ENCODE measurements at regions not wholly inside any gene's neighbourhood (a gene's known extent, or its start where the extent isn't known, plus 50 kb on each side); places are given as distances from the start of the nearest gene placed in this dataset.
"Not testable (repeated sequence)": the region's sequence is repeated elsewhere in the genome, so short reads cannot be mapped to it uniquely, and the experiment has no call there.

DNA sequence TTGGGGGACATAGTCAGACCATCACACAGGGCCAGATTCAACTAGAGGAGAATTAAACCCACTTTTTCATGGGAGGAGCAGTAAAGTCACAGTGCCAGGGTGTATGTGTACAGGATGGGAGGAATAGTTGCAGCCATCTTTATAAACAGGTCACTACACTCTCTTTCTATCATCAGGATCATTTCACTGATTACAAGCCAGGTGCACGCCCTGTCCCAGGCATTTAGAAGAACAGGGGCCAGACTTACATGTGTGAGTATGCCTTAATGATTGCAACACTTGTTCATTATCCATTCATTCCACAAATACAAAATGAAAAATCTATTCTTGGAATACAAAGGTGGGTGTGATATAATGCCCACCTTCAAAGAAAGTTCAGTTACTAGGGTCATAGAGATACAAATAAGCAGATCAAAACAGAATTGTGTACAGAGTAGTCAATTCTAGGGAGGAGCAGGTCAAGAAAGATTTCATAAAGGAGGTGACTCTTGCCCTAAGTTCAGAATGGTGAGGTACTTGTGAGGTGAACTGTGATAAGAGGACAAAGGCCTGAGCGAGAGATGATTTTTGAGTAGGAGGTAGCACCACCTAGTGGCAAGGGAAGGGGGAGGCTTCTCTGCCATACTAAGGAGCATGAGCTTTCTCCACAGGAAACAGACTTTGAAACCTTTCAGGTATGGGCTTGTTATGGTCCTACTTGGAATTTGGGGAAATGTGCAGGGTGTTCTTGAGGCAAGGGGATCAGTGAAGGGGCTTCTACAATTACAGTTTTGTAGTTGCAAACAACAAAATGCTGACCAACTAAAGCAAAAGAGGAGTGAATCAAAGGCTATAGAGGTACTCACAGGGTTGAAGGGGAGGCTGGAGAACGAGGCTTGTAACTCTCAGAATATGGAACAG lies 156.3 kb downstream of the SUCLG1 start:
- no peak overlapping the region for H2AFZ ChIP-seq (ENCODE audit: low read length)
- no peaks in the 10 kb centered on the region for H3K9me2 ChIP-seq (replicated peaks; ENCODE audit: insufficient read depth, low read length)
- H3K4me3 ChIP-seq (ENCODE audit: low read length): no peak overlapping the region
- TF ChIP-seq EZH2phosphoT487 (IDR thresholded peaks at IDR 0.05; ENCODE audit: low read length): no peak
- TF ChIP-seq, protein P1, sequence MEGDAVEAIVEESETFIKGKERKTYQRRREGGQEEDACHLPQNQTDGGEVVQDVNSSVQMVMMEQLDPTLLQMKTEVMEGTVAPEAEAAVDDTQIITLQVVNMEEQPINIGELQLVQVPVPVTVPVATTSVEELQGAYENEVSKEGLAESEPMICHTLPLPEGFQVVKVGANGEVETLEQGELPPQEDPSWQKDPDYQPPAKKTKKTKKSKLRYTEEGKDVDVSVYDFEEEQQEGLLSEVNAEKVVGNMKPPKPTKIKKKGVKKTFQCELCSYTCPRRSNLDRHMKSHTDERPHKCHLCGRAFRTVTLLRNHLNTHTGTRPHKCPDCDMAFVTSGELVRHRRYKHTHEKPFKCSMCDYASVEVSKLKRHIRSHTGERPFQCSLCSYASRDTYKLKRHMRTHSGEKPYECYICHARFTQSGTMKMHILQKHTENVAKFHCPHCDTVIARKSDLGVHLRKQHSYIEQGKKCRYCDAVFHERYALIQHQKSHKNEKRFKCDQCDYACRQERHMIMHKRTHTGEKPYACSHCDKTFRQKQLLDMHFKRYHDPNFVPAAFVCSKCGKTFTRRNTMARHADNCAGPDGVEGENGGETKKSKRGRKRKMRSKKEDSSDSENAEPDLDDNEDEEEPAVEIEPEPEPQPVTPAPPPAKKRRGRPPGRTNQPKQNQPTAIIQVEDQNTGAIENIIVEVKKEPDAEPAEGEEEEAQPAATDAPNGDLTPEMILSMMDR (IDR thresholded peaks at IDR 0.05; ENCODE audit: low read length): peak; percentile 86
- H3K4me2 ChIP-seq (ENCODE audit: low read depth, low read length): no peak overlapping the region
- H3K4me1 ChIP-seq (ENCODE audit: low read length): no peaks in the 10 kb centered on the region
- H3K36me3 ChIP-seq (replicated peaks; ENCODE audit: insufficient read depth, low read length): no peaks in the 10 kb centered on the region
- no peaks in the 10 kb centered on the region for H3K27me3 ChIP-seq (replicated peaks; ENCODE audit: insufficient read depth, low read length)
- no peaks in the 10 kb centered on the region for H3K79me2 ChIP-seq (ENCODE audit: low read length)
- peak; percentile 66 for DNase-seq
- H3K9me3 ChIP-seq (replicated peaks; ENCODE audit: insufficient read depth, low read length): no peaks in the 10 kb centered on the region
- H3F3A ChIP-seq (ENCODE audit: insufficient read depth, low read length): no peaks in the 10 kb centered on the region
- H3K27ac ChIP-seq (ENCODE audit: low read length): no peak overlapping the region
- H3K9ac ChIP-seq (ENCODE audit: low read length): no peak overlapping the region
- H4K20me1 ChIP-seq (ENCODE audit: insufficient read depth, low read length): no peaks in the 10 kb centered on the region

DNA sequence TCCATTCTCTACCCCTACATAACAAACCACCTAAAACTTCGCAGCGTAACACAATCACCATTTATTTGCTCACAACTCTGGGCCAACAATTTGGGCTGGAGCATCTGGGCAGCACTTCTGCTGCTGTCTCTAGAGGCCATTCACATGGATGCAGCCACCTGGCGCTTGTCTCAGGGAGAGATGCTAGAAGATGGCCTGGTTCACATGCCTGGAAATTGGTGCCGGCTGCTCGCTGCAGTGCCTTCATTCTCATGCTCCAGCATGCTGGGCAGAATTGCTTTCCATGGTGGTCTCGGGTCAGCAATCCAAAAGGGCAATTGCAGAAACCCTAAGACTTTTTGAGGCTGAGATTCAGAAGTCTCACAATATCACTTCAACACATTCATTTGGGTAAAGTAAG lies 157.4 kb downstream of the SUCLG1 start:
- H3K27me3 ChIP-seq (replicated peaks; ENCODE audit: insufficient read depth, low read length): no peaks in the 10 kb centered on the region
- no peak for TF ChIP-seq EZH2phosphoT487 (IDR thresholded peaks at IDR 0.05; ENCODE audit: low read length)
- TF ChIP-seq, protein P1 (IDR thresholded peaks at IDR 0.05; ENCODE audit: low read length): no peak
- no peak for TF ChIP-seq EZH2 (optimal IDR thresholded peaks at IDR 0.05; ENCODE audit: low read depth, low read length)
- H3K4me2 ChIP-seq (ENCODE audit: low read depth, low read length): no peak overlapping the region
- H3K9ac ChIP-seq (ENCODE audit: low read length): no peak overlapping the region
- no peaks in the 10 kb centered on the region for H4K20me1 ChIP-seq (ENCODE audit: insufficient read depth, low read length)
- H3K79me2 ChIP-seq (ENCODE audit: low read length): no peaks in the 10 kb centered on the region
- no peaks in the 10 kb centered on the region for H3K9me2 ChIP-seq (replicated peaks; ENCODE audit: insufficient read depth, low read length)
- H3K9me3 ChIP-seq (replicated peaks; ENCODE audit: insufficient read depth, low read length): no peaks in the 10 kb centered on the region
- H3K4me1 ChIP-seq (ENCODE audit: low read length): no peaks in the 10 kb centered on the region
- no peak overlapping the region for H2AFZ ChIP-seq (ENCODE audit: low read length)
- no peaks in the 10 kb centered on the region for H3K36me3 ChIP-seq (replicated peaks; ENCODE audit: insufficient read depth, low read length)
- H3K4me3 ChIP-seq (ENCODE audit: low read length): no peak overlapping the region
- DNase-seq: no peak
- H3K27ac ChIP-seq (ENCODE audit: low read length): no peak overlapping the region
- H3F3A ChIP-seq (ENCODE audit: insufficient read depth, low read length): no peaks in the 10 kb centered on the region

DNA sequence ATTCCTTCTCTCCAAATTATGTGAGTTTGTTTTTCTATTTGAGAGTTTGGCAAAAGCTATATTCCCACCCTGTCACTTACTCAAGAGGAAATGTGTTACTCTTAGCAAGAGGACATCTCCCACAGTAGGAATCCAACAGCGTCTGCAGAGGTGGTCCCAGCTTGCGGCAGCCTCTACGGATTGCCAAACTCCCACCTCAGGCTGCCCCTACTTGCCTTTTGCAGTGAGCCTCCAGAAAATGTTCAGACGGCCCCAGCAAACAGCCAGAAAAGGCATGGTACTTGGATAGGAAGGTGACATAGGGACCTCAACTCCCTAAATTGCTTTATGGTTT lies 158.4 kb downstream of the SUCLG1 start:
- no peak overlapping the region for H2AFZ ChIP-seq (ENCODE audit: low read length)
- H3K27ac ChIP-seq (ENCODE audit: low read length): no peak overlapping the region
- H3F3A ChIP-seq (ENCODE audit: insufficient read depth, low read length): no peaks in the 10 kb centered on the region
- no peaks in the 10 kb centered on the region for H4K20me1 ChIP-seq (ENCODE audit: insufficient read depth, low read length)
- no peak overlapping the region for H3K9ac ChIP-seq (ENCODE audit: low read length)
- H3K79me2 ChIP-seq (ENCODE audit: low read length): no peaks in the 10 kb centered on the region
- no peaks in the 10 kb centered on the region for H3K36me3 ChIP-seq (replicated peaks; ENCODE audit: insufficient read depth, low read length)
- no peak for DNase-seq
- no peaks in the 10 kb centered on the region for H3K4me1 ChIP-seq (ENCODE audit: low read length)
- H3K9me2 ChIP-seq (replicated peaks; ENCODE audit: insufficient read depth, low read length): no peaks in the 10 kb centered on the region
- H3K9me3 ChIP-seq (replicated peaks; ENCODE audit: insufficient read depth, low read length): no peaks in the 10 kb centered on the region
- no peak overlapping the region for H3K4me3 ChIP-seq (ENCODE audit: low read length)
- no peak for TF ChIP-seq EZH2phosphoT487 (IDR thresholded peaks at IDR 0.05; ENCODE audit: low read length)
- TF ChIP-seq EZH2 (optimal IDR thresholded peaks at IDR 0.05; ENCODE audit: low read depth, low read length): no peak
- TF ChIP-seq, protein P1 (IDR thresholded peaks at IDR 0.05; ENCODE audit: low read length): no peak
- H3K27me3 ChIP-seq (replicated peaks; ENCODE audit: insufficient read depth, low read length): no peaks in the 10 kb centered on the region
- H3K4me2 ChIP-seq (ENCODE audit: low read depth, low read length): no peak overlapping the region

DNA sequence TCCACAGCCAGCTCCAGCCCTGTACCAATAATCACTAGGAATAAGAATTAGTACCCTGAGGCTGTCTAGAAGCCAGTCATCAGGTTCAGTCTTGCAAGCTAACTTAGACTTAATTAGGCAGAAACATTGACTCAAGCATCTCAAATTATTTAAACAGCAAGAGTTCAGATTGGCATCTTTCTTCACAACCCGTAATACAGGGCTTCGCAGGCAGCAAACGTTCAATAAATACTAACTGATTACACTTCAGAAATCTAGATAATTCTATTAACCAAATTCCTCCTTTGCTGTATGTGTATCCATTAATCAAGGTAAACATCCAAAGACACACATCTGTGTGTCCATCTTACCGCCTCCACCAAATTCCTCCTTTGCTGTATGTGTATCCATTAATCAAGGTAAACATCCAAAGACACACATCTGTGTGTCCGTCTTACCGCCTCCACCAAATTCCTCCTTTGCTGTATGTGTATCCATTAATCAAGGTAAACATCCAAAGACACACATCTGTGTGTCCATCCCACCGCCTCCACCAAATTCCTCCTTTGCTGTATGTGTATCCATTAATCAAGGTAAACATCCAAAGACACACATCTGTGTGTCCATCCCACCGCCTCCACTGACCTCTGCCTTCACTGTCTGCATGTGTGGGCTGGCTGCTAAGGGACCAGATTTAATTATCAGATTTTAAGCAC lies 158.9 kb downstream of the SUCLG1 start:
- not testable (repeated sequence) for H3K4me2 ChIP-seq (ENCODE audit: low read depth, low read length); H3K79me2 ChIP-seq (ENCODE audit: low read length); H3K4me1 ChIP-seq (ENCODE audit: low read length); H3K27ac ChIP-seq (ENCODE audit: low read length); H4K20me1 ChIP-seq (ENCODE audit: insufficient read depth, low read length); H3K9me2 ChIP-seq (replicated peaks; ENCODE audit: insufficient read depth, low read length); H3F3A ChIP-seq (ENCODE audit: insufficient read depth, low read length); H3K9ac ChIP-seq (ENCODE audit: low read length); H3K4me3 ChIP-seq (ENCODE audit: low read length); H3K9me3 ChIP-seq (replicated peaks; ENCODE audit: insufficient read depth, low read length); H3K36me3 ChIP-seq (replicated peaks; ENCODE audit: insufficient read depth, low read length); DNase-seq; H3K27me3 ChIP-seq (replicated peaks; ENCODE audit: insufficient read depth, low read length); H2AFZ ChIP-seq (ENCODE audit: low read length)
